ENCODE measurements at regions not wholly inside any gene's neighbourhood (a gene's known extent, or its start where the extent isn't known, plus 50 kb on each side); places are given as distances from the start of the nearest gene placed in this dataset.
"Not testable (repeated sequence)": the region's sequence is repeated elsewhere in the genome, so short reads cannot be mapped to it uniquely, and the experiment has no call there.

DNA sequence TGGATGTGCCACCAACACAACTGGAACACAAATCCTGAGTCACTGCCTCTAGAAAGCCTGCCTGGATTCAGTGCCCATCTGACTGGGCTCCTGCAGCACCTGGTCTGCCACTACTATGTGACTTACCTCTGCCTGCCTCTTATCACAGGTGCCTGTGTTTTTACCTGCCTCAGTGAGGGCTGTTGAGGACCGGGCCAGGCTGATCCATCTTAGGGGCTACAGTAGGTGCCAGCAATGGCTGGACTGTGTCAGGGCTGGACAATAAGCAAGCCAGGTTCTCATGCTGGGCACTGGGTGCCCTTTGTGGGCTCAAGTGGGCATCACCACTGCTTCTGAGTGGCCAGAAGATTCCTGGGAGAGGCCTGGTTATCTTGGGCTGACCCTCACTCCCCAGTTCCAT lies 948.6 kb upstream of the TPTE start:
- H3K4me3 Mint-ChIP-seq, H3K27ac Mint-ChIP-seq, H3K4me1 Mint-ChIP-seq, H3K36me3 Mint-ChIP-seq, POLR2A ChIA-PET, ATAC-seq, H3K27me3 Mint-ChIP-seq: not testable (repeated sequence)
- H3K9me3 Mint-ChIP-seq = peaks cover 0 to 14% (median 6%) of the 10 kb centered on the region in 9 donors
- peak in 1 of 10 donors; percentile 63 for DNase-seq

- H3K27me3 Mint-ChIP-seq, ATAC-seq, DNase-seq, H3K36me3 Mint-ChIP-seq, H3K4me3 Mint-ChIP-seq, POLR2A ChIA-PET, H3K9me3 Mint-ChIP-seq, H3K4me1 Mint-ChIP-seq, H3K27ac Mint-ChIP-seq: not testable (repeated sequence)
These were observed 947.9 kb upstream of the TPTE start for GRCh38 chr21:9573528-9573927.

DNA sequence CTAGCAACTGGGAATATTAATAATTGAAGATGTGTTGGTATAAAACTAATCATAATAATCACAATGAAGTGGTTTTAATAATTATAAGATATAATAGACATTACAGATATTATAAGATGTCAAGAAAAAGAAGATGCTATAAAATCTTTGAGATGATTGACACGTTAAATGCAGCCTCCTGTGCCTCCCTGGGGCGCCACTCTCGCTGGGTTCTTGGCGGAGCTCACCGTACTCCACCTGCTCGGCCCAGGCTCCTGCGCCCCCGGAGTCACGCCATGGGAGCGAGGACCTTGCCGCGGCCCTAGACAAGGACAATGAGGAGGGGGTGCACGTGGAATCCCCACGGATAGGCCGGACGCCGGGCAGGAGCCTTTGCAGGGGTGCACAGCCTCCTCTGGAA lies 942.1 kb upstream of the TPTE start:
- ATAC-seq, H3K27ac Mint-ChIP-seq, H3K9me3 Mint-ChIP-seq, POLR2A ChIA-PET, H3K4me3 Mint-ChIP-seq, H3K36me3 Mint-ChIP-seq, H3K4me1 Mint-ChIP-seq, H3K27me3 Mint-ChIP-seq, DNase-seq: not testable (repeated sequence)

DNA sequence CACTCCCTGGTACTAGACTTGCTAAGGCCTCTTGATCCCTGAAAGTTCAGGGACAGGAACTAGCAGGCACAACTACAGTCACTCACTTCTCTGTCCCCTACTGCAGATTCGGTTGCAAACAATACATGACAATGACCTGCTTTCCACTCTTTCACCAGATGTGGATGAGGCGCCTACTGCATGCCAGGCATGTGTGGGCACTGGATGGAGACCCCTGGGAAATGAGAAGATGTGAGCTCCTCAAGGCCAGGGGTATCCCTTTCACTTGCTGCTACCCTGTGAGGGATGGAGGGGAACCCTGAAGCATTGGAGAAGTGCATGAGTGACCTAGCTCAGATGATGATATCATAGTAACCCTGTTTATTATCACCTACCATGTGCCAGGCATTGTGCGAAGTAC lies 933.4 kb upstream of the TPTE start:
- H3K36me3 Mint-ChIP-seq, POLR2A ChIA-PET, ATAC-seq, H3K27me3 Mint-ChIP-seq, H3K4me1 Mint-ChIP-seq, DNase-seq, H3K27ac Mint-ChIP-seq, H3K9me3 Mint-ChIP-seq, H3K4me3 Mint-ChIP-seq: not testable (repeated sequence)

GRCh38 chr21:9592591-9592990 lies 928.8 kb upstream of the TPTE start:
- H3K4me1 Mint-ChIP-seq, DNase-seq, ATAC-seq, H3K36me3 Mint-ChIP-seq, H3K9me3 Mint-ChIP-seq, H3K27me3 Mint-ChIP-seq, POLR2A ChIA-PET, H3K4me3 Mint-ChIP-seq, H3K27ac Mint-ChIP-seq: not testable (repeated sequence)

DNA sequence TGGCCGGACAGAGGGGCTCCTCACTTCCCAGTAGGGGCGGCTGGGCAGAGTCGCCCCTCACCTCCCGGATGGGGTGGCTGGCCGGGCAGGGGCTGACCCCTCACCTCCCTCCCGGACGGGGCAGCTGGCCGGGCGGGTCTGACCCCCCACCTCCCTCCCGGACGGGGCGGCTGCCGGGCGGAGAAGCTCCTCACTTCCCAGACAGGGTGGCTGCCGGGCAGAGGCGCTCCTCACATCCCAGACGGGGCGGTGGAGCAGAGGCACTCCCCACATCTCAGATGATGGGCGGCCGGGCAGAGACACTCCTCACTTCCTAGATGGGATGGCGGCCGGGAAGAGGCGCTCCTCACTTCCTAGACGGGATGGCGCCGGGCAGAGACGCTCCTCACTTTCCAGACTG lies 927.7 kb upstream of the TPTE start:
- H3K27ac Mint-ChIP-seq, DNase-seq, H3K4me1 Mint-ChIP-seq, H3K4me3 Mint-ChIP-seq, ATAC-seq, H3K27me3 Mint-ChIP-seq, H3K9me3 Mint-ChIP-seq, H3K36me3 Mint-ChIP-seq, POLR2A ChIA-PET: not testable (repeated sequence)

DNA sequence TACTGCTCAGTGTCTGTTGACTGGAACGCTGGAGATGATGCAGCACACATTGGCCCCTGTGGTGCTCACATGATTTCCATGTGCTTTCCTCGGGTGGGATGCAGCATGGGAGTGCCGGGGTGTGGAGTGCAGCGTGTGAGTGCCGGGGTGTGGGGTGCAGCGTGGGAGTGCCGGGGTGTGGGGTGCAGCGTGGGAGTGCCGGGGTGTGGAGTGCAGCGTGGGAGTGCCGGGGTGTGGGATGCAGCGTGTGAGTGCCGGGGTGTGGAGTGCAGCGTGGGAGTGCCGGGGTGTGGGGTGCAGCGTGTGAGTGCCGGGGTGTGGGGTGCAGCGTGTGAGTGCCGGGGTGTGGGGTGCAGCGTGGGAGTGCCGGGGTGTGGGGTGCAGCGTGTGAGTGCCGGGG lies 907.4 kb upstream of the TPTE start:
- H3K27me3 Mint-ChIP-seq, H3K9me3 Mint-ChIP-seq, ATAC-seq, H3K36me3 Mint-ChIP-seq, H3K4me3 Mint-ChIP-seq, DNase-seq, POLR2A ChIA-PET, H3K4me1 Mint-ChIP-seq, H3K27ac Mint-ChIP-seq: not testable (repeated sequence)

DNA sequence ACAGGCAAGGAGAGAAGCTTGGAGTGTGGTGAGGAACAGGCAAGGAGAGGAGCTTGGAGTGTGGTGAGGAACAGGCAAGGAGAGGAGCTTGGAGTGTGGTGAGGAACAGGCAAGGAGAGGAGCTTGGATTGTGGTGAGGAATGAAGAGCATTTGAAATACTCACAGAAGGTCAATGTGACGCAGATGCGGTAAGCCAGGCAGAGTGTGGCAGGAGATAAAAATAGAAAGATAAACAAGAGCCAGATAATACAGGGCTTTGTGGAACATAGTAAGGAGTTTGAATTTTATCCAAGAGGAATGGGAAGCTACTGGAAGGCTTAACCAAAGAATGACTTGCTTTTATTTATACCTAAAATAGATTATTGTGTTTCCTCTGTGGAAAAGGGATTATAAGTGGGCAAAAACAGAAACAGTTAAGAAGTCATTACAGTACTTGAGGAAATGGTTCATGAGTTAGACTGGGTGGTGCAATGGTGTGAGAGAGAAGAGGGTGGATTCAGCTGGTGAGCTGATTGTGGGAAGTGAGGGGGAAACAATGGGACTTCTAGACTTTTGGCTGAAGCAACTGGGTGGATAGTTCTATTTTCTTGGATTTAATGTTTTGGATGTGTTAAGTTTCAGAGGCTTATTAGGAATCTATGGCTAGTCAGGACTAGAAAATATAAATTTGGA lies 900.1 kb upstream of the TPTE start:
- POLR2A ChIA-PET, H3K27ac Mint-ChIP-seq, H3K4me3 Mint-ChIP-seq, H3K36me3 Mint-ChIP-seq, H3K9me3 Mint-ChIP-seq, ATAC-seq, H3K4me1 Mint-ChIP-seq, H3K27me3 Mint-ChIP-seq, DNase-seq: not testable (repeated sequence)

- DNase-seq, H3K9me3 Mint-ChIP-seq, H3K4me1 Mint-ChIP-seq, ATAC-seq, POLR2A ChIA-PET, H3K4me3 Mint-ChIP-seq, H3K27ac Mint-ChIP-seq, H3K36me3 Mint-ChIP-seq, H3K27me3 Mint-ChIP-seq: not testable (repeated sequence)
These were observed 893.3 kb upstream of the TPTE start for GRCh38 chr21:9628051-9628450.

DNA sequence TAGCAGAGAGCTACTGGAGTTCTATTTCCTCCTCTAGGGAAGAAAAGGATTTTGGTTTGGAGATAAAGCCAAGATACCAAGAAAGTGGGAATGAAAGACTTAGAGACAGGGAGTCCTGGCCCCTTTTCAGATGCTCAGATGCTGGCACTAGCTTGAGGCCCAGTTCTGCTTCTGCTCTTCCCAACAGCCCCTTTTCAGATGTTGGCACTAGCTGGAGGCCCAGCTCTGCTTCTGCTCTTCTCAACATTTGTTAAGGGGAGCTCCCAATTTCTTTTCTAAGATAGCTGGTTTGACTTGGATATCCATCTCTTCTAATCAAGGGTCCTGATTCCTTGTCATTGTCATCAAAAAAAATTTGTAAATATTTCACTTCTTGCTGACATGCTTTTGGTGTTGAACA lies 874.0 kb upstream of the TPTE start:
- DNase-seq, ATAC-seq, H3K27ac Mint-ChIP-seq, H3K27me3 Mint-ChIP-seq, H3K36me3 Mint-ChIP-seq, POLR2A ChIA-PET, H3K4me3 Mint-ChIP-seq, H3K4me1 Mint-ChIP-seq: not testable (repeated sequence)
- H3K9me3 Mint-ChIP-seq = peaks cover 0 to 27% (median 15%) of the 10 kb centered on the region in 9 donors

- POLR2A ChIA-PET, H3K4me3 Mint-ChIP-seq, H3K27me3 Mint-ChIP-seq, ATAC-seq, H3K27ac Mint-ChIP-seq, H3K4me1 Mint-ChIP-seq, DNase-seq, H3K36me3 Mint-ChIP-seq: not testable (repeated sequence)
- H3K9me3 Mint-ChIP-seq = peaks cover 0 to 27% (median 17%) of the 10 kb centered on the region in 9 donors
These were observed 873.1 kb upstream of the TPTE start for GRCh38 chr21:9648331-9648730.

GRCh38 chr21:9648947-9649720 lies 872.2 kb upstream of the TPTE start:
- H3K9me3 Mint-ChIP-seq = peaks cover 0 to 27% (median 17%) of the 10 kb centered on the region in 9 donors
- H3K27me3 Mint-ChIP-seq, ATAC-seq, POLR2A ChIA-PET, H3K36me3 Mint-ChIP-seq, DNase-seq, H3K27ac Mint-ChIP-seq, H3K4me3 Mint-ChIP-seq, H3K4me1 Mint-ChIP-seq: not testable (repeated sequence)

DNA sequence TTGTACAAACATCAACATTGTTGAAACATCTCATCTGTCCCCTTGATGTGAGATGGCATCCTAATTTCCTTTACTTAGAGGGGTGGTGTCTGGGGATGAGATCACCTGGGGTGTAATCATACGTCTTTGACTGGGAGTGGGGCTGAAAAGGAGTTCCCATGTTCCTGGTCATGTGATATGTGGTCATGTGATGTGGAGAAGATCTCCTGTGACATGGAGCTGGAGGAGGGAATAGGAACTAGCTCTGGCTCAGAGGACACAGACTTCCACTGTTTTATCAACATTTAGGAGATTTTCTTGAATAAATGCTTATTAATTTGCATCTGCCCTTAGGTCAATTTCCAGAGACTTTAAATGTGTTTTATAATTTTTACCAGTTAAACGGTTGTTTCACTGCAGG lies 868.6 kb upstream of the TPTE start:
- H3K4me1 Mint-ChIP-seq, H3K27ac Mint-ChIP-seq, POLR2A ChIA-PET, H3K4me3 Mint-ChIP-seq, DNase-seq, ATAC-seq, H3K27me3 Mint-ChIP-seq: not testable (repeated sequence)
- peaks cover 0 to 14% (median 0%) of the 10 kb centered on the region in 3 donors for H3K36me3 Mint-ChIP-seq
- H3K9me3 Mint-ChIP-seq = peaks cover 0 to 37% (median 22%) of the 10 kb centered on the region in 9 donors

DNA sequence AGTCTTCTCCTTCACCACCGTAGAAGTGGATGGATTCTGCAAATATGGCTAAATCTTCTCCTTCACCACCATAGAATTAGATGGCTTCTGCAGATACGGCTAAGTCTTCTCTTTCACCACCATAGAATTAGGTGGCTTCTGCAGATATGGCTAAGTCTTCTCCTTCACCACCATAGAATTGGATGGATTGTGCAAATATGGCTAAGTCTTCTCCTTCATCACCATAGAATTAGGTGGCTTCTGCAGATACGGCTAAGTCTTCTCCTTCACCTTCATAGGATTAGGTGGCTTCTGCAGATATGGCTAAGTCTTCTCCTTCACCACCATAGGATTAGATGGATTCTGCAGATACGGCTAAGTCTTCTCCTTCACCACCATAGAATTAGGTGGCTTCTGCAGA lies 866.2 kb upstream of the TPTE start:
- H3K4me3 Mint-ChIP-seq, ATAC-seq, DNase-seq, H3K4me1 Mint-ChIP-seq, H3K27ac Mint-ChIP-seq, POLR2A ChIA-PET, H3K27me3 Mint-ChIP-seq: not testable (repeated sequence)
- Mint-ChIP-seq H3K36me3 (peaks cover 0 to 14% (median 0%) of the 10 kb centered on the region in 3 donors), H3K9me3 (peaks cover 0 to 31% (median 19%) of the 10 kb centered on the region in 9 donors)

Measured in naive thymus-derived CD8-positive, alpha-beta T cell (primary cell).